Astrocyte of the cerebellum (primary cell): ENCODE measurements at regions not wholly inside any gene's neighbourhood (a gene's known extent, or its start where the extent isn't known, plus 50 kb on each side); places are given as distances from the start of the nearest gene placed in this dataset.
A peak's percentile ranks its signal among the peaks of the same experiment; 100 is the strongest.

Experiments used
- DNase-seq: peaks from one replicate; pipeline ENCODE4 v3.0.0-alpha.2; 2011; ENCODE audit warnings: low read depth
- H3K4me3 ChIP-seq: 2 replicates; pipeline ENCODE4 v1.5.1; 2011; ENCODE audit warnings: mild to moderate bottlenecking, low read depth, low read length, moderate library complexity
- CTCF ChIP-seq: IDR thresholded peaks from 2 replicates; pipeline ENCODE4 v1.5.1; 2012; ENCODE audit warnings: low read length, low read depth, moderate library complexity, mild to moderate bottlenecking; ENCODE audit errors: missing control alignments
- in situ Hi-C: cut with HindIII; loops from 2 replicates; pipeline ENCODE4 v1.10.0; 2017; ENCODE audit warnings: low sequenced_read_pairs

GRCh38 chr12:130251236-130251780, 86.4 kb upstream of the PIWIL1 start:
- DNase-seq = no peak
- H3K4me3 ChIP-seq = no peak overlapping the region
- TF ChIP-seq CTCF = no peak
- in situ Hi-C loops = no loop called here

- no peak for TF ChIP-seq CTCF
- no peak overlapping the region for H3K4me3 ChIP-seq
- in situ Hi-C loops = no loop called here
- DNase-seq = no peak
These were observed 83.8 kb upstream of the PIWIL1 start for GRCh38 chr12:130253866-130254265.

- peak; percentile 12 for DNase-seq
- no peak overlapping the region for H3K4me3 ChIP-seq
- in situ Hi-C loops = no loop called here
- no peak for TF ChIP-seq CTCF
These were observed 83.0 kb upstream of the PIWIL1 start for GRCh38 chr12:130254461-130255276.

- TF ChIP-seq CTCF = no peak
- H3K4me3 ChIP-seq = no peak overlapping the region
- in situ Hi-C loops = no loop called here
These were observed 78.8 kb upstream of the PIWIL1 start for GRCh38 chr12:130258863-130259262.

GRCh38 chr12:130263025-130263424, 74.7 kb upstream of the PIWIL1 start:
- DNase-seq = no peak
- in situ Hi-C loops = no loop called here
- no peak overlapping the region for H3K4me3 ChIP-seq
- no peak for TF ChIP-seq CTCF

More at GRCh38 chr12:130258863-130259262, 78.8 kb upstream of the PIWIL1 start:
- DNase-seq = no peak

GRCh38 chr12:130263996-130264395, 73.7 kb upstream of the PIWIL1 start:
- in situ Hi-C loops = no loop called here
- DNase-seq = no peak
- no peak overlapping the region for H3K4me3 ChIP-seq
- no peak for TF ChIP-seq CTCF
